ENCODE measurements at regions not wholly inside any gene's neighbourhood (a gene's known extent, or its start where the extent isn't known, plus 50 kb on each side); places are given as distances from the start of the nearest gene placed in this dataset.

DNA sequence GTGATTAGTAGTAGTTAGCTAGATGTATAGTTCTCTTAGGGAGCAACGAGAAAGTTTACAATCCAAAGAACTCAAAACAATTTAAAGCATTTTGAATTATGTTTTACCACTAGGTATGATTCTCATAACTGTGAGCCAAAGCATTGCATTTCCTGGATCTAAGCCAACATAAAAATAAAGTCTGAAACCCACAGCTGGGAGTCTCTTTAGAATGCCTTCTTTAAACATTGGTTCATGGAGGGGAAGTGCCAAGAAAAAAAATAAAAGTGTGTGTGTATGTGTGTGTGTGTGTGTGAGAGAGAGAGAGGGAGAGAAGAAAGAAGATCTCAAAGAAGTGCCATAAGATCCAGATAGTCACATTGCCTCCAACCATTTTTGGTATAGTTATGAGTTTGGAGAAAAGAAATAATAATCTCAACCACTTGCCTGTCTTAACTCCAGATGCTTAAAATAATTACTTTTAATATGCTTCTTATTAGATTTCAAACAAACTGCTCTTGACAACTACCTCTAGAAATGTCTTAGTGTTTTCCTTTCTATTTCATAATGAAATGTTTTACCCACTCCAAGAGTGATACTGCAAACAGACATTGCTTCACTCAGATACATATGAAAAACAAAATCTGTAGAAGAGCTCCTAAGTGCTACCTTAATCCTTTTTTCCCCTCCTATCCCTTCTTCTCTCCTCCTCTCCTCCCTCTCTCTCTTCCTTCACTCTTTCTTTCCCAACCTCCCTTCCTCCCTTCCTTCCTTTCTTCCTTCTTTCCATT, 554.1 kb downstream of the KCTD12 start:
- POLR2A ChIA-PET, result no interaction called here
- DNase-seq, result no peak
- H3K27ac ChIP-seq (ENCODE audit: low read depth in 2 of 2, low read length in 1 of 2), result no peak overlapping the region

More for the DNA sequence above, 554.1 kb downstream of the KCTD12 start:
- no peaks in the 10 kb centered on the region for H4K20me1 ChIP-seq (ENCODE audit: insufficient read depth)
- H3K27me3 ChIP-seq (ENCODE audit: insufficient read depth), result no peaks in the 10 kb centered on the region
- H3K4me1 ChIP-seq (ENCODE audit: control insufficient read depth in 1 of 2, insufficient read depth in 2 of 2, low read depth in 1 of 2, low read length in 1 of 2), result no peaks in the 10 kb centered on the region
- CTCF ChIA-PET, result no interaction called here
- H2AFZ ChIP-seq (ENCODE audit: low read depth), result no peak overlapping the region
- no peak overlapping the region for H3K4me2 ChIP-seq
- TF ChIP-seq, protein P1, sequence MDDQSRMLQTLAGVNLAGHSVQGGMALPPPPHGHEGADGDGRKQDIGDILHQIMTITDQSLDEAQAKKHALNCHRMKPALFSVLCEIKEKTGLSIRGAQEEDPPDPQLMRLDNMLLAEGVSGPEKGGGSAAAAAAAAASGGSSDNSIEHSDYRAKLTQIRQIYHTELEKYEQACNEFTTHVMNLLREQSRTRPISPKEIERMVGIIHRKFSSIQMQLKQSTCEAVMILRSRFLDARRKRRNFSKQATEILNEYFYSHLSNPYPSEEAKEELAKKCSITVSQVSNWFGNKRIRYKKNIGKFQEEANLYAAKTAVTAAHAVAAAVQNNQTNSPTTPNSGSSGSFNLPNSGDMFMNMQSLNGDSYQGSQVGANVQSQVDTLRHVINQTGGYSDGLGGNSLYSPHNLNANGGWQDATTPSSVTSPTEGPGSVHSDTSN (IDR thresholded peaks at IDR 0.05), result no peak
- TF ChIP-seq RCOR1 (IDR thresholded peaks at IDR 0.05; ENCODE audit: low read length) (no peak), MEF2A (IDR thresholded peaks at IDR 0.05; ENCODE audit: borderline replicate concordance, low read depth) (no peak), YY1 (IDR thresholded peaks at IDR 0.05; ENCODE audit: low read depth) (no peak), ELF1 (IDR thresholded peaks at IDR 0.05) (no peak), SMC3 (IDR thresholded peaks at IDR 0.05; ENCODE audit: low read depth, low read length) (no peak), EZH2phosphoT487 (IDR thresholded peaks at IDR 0.05; ENCODE audit: borderline replicate concordance, low read depth) (no peak), NFIC (IDR thresholded peaks at IDR 0.05; ENCODE audit: borderline replicate concordance) (no peak), MXI1 (IDR thresholded peaks at IDR 0.05; ENCODE audit: low read depth, low read length) (no peak), GATA2 (CRISPR knock-in tag; IDR thresholded peaks at IDR 0.05) (no peak)
- TF ChIP-seq, protein P2, sequence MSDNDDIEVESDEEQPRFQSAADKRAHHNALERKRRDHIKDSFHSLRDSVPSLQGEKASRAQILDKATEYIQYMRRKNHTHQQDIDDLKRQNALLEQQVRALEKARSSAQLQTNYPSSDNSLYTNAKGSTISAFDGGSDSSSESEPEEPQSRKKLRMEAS (IDR thresholded peaks at IDR 0.05; ENCODE audit: low read depth), result no peak
- TF ChIP-seq, protein P3, sequence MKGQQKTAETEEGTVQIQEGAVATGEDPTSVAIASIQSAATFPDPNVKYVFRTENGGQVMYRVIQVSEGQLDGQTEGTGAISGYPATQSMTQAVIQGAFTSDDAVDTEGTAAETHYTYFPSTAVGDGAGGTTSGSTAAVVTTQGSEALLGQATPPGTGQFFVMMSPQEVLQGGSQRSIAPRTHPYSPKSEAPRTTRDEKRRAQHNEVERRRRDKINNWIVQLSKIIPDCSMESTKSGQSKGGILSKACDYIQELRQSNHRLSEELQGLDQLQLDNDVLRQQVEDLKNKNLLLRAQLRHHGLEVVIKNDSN (IDR thresholded peaks at IDR 0.05; ENCODE audit: borderline replicate concordance, low read depth), result no peak
- TF ChIP-seq, protein P4, sequence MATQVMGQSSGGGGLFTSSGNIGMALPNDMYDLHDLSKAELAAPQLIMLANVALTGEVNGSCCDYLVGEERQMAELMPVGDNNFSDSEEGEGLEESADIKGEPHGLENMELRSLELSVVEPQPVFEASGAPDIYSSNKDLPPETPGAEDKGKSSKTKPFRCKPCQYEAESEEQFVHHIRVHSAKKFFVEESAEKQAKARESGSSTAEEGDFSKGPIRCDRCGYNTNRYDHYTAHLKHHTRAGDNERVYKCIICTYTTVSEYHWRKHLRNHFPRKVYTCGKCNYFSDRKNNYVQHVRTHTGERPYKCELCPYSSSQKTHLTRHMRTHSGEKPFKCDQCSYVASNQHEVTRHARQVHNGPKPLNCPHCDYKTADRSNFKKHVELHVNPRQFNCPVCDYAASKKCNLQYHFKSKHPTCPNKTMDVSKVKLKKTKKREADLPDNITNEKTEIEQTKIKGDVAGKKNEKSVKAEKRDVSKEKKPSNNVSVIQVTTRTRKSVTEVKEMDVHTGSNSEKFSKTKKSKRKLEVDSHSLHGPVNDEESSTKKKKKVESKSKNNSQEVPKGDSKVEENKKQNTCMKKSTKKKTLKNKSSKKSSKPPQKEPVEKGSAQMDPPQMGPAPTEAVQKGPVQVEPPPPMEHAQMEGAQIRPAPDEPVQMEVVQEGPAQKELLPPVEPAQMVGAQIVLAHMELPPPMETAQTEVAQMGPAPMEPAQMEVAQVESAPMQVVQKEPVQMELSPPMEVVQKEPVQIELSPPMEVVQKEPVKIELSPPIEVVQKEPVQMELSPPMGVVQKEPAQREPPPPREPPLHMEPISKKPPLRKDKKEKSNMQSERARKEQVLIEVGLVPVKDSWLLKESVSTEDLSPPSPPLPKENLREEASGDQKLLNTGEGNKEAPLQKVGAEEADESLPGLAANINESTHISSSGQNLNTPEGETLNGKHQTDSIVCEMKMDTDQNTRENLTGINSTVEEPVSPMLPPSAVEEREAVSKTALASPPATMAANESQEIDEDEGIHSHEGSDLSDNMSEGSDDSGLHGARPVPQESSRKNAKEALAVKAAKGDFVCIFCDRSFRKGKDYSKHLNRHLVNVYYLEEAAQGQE (IDR thresholded peaks at IDR 0.05; ENCODE audit: low read depth, low read length), result no peak
- no peaks in the 10 kb centered on the region for H3K36me3 ChIP-seq (replicated peaks in 1 of 2; ENCODE audit: control insufficient read depth in 1 of 2, insufficient read depth in 2 of 2, low read length in 1 of 2)
- 0% methylated on average over 1 of the region's 1 CpG for WGBS (ENCODE audit: low lambda C conversion rate)
- H3K9me2 ChIP-seq, result no peaks in the 10 kb centered on the region
- no peaks in the 10 kb centered on the region for H3F3A ChIP-seq (replicated peaks; ENCODE audit: insufficient read depth)
- H3K9me3 ChIP-seq, result no peaks in the 10 kb centered on the region
- H3K4me3 ChIP-seq (ENCODE audit: low read depth in 2 of 2, low read length in 1 of 2), result no peak overlapping the region
- no peaks in the 10 kb centered on the region for H3K79me2 ChIP-seq (ENCODE audit: insufficient read depth)
- H3K9ac ChIP-seq, result no peak overlapping the region
